Right kidney (tissue), 1 donor: ENCODE measurements at regions not wholly inside any gene's neighbourhood (a gene's known extent, or its start where the extent isn't known, plus 50 kb on each side); places are given as distances from the start of the nearest gene placed in this dataset.

ENCODE experiments used
- DNase-seq: peaks from one replicate; pipeline ENCODE4 v3.0.0-alpha.2; 2016

GRCh38 chr16:51416926-51417325 lies 265.9 kb upstream of the SALL1 start:
- DNase-seq = no peak

GRCh38 chr16:51410125-51410524 lies 259.1 kb upstream of the SALL1 start:
- no peak for DNase-seq

- DNase-seq = no peak
Observed at GRCh38 chr16:51409001-51409675, 258.1 kb upstream of the SALL1 start.

- DNase-seq = no peak
Observed at GRCh38 chr16:51408357-51408756, 257.3 kb upstream of the SALL1 start.

- DNase-seq = no peak
Observed at GRCh38 chr16:51407921-51408320, 256.9 kb upstream of the SALL1 start.

GRCh38 chr16:51407199-51407598 lies 256.1 kb upstream of the SALL1 start:
- peak; percentile 23 for DNase-seq

GRCh38 chr16:51405361-51405760 lies 254.3 kb upstream of the SALL1 start:
- DNase-seq = no peak

GRCh38 chr16:51404386-51404785 lies 253.3 kb upstream of the SALL1 start:
- no peak for DNase-seq

- no peak for DNase-seq
Observed at GRCh38 chr16:51402785-51403184, 251.7 kb upstream of the SALL1 start.

- no peak for DNase-seq
Observed at GRCh38 chr16:51402298-51402697, 251.2 kb upstream of the SALL1 start.

GRCh38 chr16:51401673-51402072 lies 250.6 kb upstream of the SALL1 start:
- no peak for DNase-seq

GRCh38 chr16:51399908-51400670 lies 249.0 kb upstream of the SALL1 start:
- no peak for DNase-seq

GRCh38 chr16:51394421-51394820 lies 243.4 kb upstream of the SALL1 start:
- no peak for DNase-seq

- no peak for DNase-seq
Observed at GRCh38 chr16:51393381-51394005, 242.4 kb upstream of the SALL1 start.

GRCh38 chr16:51392521-51393187 lies 241.6 kb upstream of the SALL1 start:
- peak; percentile 31 for DNase-seq

- peak; percentile 59 for DNase-seq
Observed at GRCh38 chr16:51391798-51392511, 240.9 kb upstream of the SALL1 start.

- no peak for DNase-seq
Observed at GRCh38 chr16:51390877-51391276, 239.8 kb upstream of the SALL1 start.

GRCh38 chr16:51389881-51390280 lies 238.8 kb upstream of the SALL1 start:
- no peak for DNase-seq

GRCh38 chr16:51388516-51388951 lies 237.5 kb upstream of the SALL1 start:
- no peak for DNase-seq

- DNase-seq = no peak
Observed at GRCh38 chr16:51383909-51384308, 232.8 kb upstream of the SALL1 start.

- DNase-seq = no peak
Observed at GRCh38 chr16:51382940-51383339, 231.9 kb upstream of the SALL1 start.

- no peak for DNase-seq
Observed at GRCh38 chr16:51382211-51382610, 231.1 kb upstream of the SALL1 start.
